DND-41 (cell line): ENCODE measurements at regions not wholly inside any gene's neighbourhood (a gene's known extent, or its start where the extent isn't known, plus 50 kb on each side); places are given as distances from the start of the nearest gene placed in this dataset.

Experiments
- CTCF ChIP-seq: IDR thresholded peaks from 2 replicates; pipeline ENCODE4 v1.5.1; 2012; ENCODE audit warnings: borderline replicate concordance, low read length, moderate library complexity, mild to moderate bottlenecking; ENCODE audit not compliant: poor library complexity, severe bottlenecking; ENCODE audit errors: extremely low read depth
- EZH2 ChIP-seq: IDR thresholded peaks from 3 replicates; pipeline ENCODE4 v1.6.1; 2012; ENCODE audit warnings: borderline replicate concordance, low read depth, mild to moderate bottlenecking, moderate library complexity, low read length, inconsistent platforms; ENCODE audit not compliant: severe bottlenecking

GRCh38 chr2:212694398-212694797 is 155.8 kb upstream of the ERBB4 start:
- TF ChIP-seq CTCF, result no peak
- no peak for TF ChIP-seq EZH2
